ENCODE measurements at regions not wholly inside any gene's neighbourhood (a gene's known extent, or its start where the extent isn't known, plus 50 kb on each side); places are given as distances from the start of the nearest gene placed in this dataset.

DNA sequence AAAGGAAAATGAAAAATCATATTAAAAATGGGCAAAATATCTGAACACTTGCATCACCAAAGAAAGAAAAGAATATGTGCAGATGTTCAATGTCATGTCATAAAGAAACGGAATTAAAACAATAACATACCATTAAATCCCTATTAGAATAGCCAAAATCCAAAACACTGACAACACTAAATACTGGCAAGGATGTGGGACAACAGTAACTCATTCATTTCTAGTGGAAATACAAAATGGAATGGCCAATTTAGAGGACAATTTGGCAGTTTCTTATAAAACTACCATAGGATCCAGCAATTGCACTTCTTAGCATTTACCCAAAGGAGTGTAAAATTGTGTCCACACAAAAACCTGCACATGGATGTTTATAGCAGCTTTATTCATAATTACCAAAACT is 542.5 kb upstream of the UBE2E2 start:
- Histone ChIP-seq H3K27me3 (ENCODE audit: control insufficient read depth in 2 of 2, insufficient read depth in 2 of 2, low read length in 2 of 2) (no peaks in the 10 kb centered on the region), H3K79me2 (ENCODE audit: control insufficient read depth, insufficient read depth, low read length) (no peaks in the 10 kb centered on the region), H2AFZ (ENCODE audit: low read depth, low read length) (no peak overlapping the region), H3K27ac (ENCODE audit: insufficient read depth, low read depth, low read length) (no peak overlapping the region), H3K4me2 (ENCODE audit: insufficient read depth, low read length) (no peak overlapping the region), H3K9me3 (replicated peaks; ENCODE audit: control insufficient read depth, insufficient read depth, low read length) (peaks cover 3% of the 10 kb centered on the region), H4K20me1 (replicated peaks; ENCODE audit: control insufficient read depth, extremely low read depth, insufficient read depth, low read length) (no peaks in the 10 kb centered on the region), H3K9me1 (replicated peaks; ENCODE audit: control insufficient read depth, extremely low read depth, insufficient read depth, low read length) (no peaks in the 10 kb centered on the region), H3K36me3 (ENCODE audit: control insufficient read depth in 2 of 2, extremely low read depth in 1 of 2, insufficient read depth in 2 of 2, low read length in 2 of 2) (no peaks in the 10 kb centered on the region), H3K4me1 (ENCODE audit: control insufficient read depth, extremely low read depth, insufficient read depth, low read length) (no peaks in the 10 kb centered on the region), H3K4me3 (replicated peaks in 1 of 3; ENCODE audit: insufficient read depth in 1 of 3, low read depth in 1 of 3, low read length in 3 of 3) (no peak overlapping the region), H3K9ac (replicated peaks; ENCODE audit: extremely low read depth, insufficient read depth, low read length) (no peak overlapping the region)
- dilution Hi-C loops (cut with MboI; ENCODE audit: extremely low pct_ligation_motif_present, low sequenced_read_pairs): no loop called here
- no peak for TF ChIP-seq MYC (IDR thresholded peaks at IDR 0.05; ENCODE audit: low read depth, low read length)
- no peak for TF ChIP-seq JUN (IDR thresholded peaks at IDR 0.05; ENCODE audit: borderline replicate concordance, insufficient read depth, insufficient read length, low read depth)
- TF ChIP-seq GATA2 (IDR thresholded peaks at IDR 0.05; ENCODE audit: insufficient read depth, insufficient read length, low read depth, low read length): no peak
- TF ChIP-seq, protein P1, sequence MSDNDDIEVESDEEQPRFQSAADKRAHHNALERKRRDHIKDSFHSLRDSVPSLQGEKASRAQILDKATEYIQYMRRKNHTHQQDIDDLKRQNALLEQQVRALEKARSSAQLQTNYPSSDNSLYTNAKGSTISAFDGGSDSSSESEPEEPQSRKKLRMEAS (IDR thresholded peaks at IDR 0.05; ENCODE audit: insufficient read depth, insufficient read length): no peak
- ChIA-PET POLR2A (no interaction called here), CTCF (no interaction called here)
- DNase-seq (ENCODE audit: low read depth, low spot score): no peak
- no TSS peak for BruUV-seq (replicated peaks)
- FAIRE-seq: no peak
- intact Hi-C loops (cut with micrococcal nuclease): no loop called here

GRCh38 chr3:22661121-22661700 is 541.9 kb upstream of the UBE2E2 start:
- ChIA-PET CTCF (no interaction called here), POLR2A (no interaction called here)
- peaks cover 3% of the 10 kb centered on the region for H3K9me3 ChIP-seq (replicated peaks; ENCODE audit: control insufficient read depth, insufficient read depth, low read length)
- no peaks in the 10 kb centered on the region for H3K27me3 ChIP-seq (ENCODE audit: control insufficient read depth in 2 of 2, insufficient read depth in 2 of 2, low read length in 2 of 2)
- TF ChIP-seq POLR2AphosphoS5 (IDR thresholded peaks at IDR 0.05; ENCODE audit: insufficient read depth, low read depth, low read length) (no peak), POLR2A (IDR thresholded peaks at IDR 0.05; ENCODE audit: low read depth, low read length) (no peak), MYC (IDR thresholded peaks at IDR 0.05; ENCODE audit: low read depth, low read length) (no peak), JUN (IDR thresholded peaks at IDR 0.05; ENCODE audit: borderline replicate concordance, insufficient read depth, insufficient read length, low read depth) (no peak), FOS (IDR thresholded peaks at IDR 0.05; ENCODE audit: borderline replicate concordance, insufficient read depth, low read length) (no peak), GATA2 (IDR thresholded peaks at IDR 0.05; ENCODE audit: insufficient read depth, insufficient read length, low read depth, low read length) (no peak), EZH2 (IDR thresholded peaks at IDR 0.05; ENCODE audit: borderline replicate concordance, low read depth, low read length, severe bottlenecking) (no peak)
- TF ChIP-seq, protein P1 (IDR thresholded peaks at IDR 0.05; ENCODE audit: insufficient read depth, insufficient read length): no peak
- TF ChIP-seq, protein P2, sequence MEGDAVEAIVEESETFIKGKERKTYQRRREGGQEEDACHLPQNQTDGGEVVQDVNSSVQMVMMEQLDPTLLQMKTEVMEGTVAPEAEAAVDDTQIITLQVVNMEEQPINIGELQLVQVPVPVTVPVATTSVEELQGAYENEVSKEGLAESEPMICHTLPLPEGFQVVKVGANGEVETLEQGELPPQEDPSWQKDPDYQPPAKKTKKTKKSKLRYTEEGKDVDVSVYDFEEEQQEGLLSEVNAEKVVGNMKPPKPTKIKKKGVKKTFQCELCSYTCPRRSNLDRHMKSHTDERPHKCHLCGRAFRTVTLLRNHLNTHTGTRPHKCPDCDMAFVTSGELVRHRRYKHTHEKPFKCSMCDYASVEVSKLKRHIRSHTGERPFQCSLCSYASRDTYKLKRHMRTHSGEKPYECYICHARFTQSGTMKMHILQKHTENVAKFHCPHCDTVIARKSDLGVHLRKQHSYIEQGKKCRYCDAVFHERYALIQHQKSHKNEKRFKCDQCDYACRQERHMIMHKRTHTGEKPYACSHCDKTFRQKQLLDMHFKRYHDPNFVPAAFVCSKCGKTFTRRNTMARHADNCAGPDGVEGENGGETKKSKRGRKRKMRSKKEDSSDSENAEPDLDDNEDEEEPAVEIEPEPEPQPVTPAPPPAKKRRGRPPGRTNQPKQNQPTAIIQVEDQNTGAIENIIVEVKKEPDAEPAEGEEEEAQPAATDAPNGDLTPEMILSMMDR (IDR thresholded peaks at IDR 0.05; ENCODE audit: extremely low read depth in 1 of 2, insufficient read depth in 1 of 2, low read depth in 1 of 2, low read length in 2 of 2): no peak
- no peaks in the 10 kb centered on the region for H3K79me2 ChIP-seq (ENCODE audit: control insufficient read depth, insufficient read depth, low read length)
- no peak overlapping the region for H3K4me2 ChIP-seq (ENCODE audit: insufficient read depth, low read length)
- no peak overlapping the region for H3K4me3 ChIP-seq (replicated peaks in 1 of 3; ENCODE audit: insufficient read depth in 1 of 3, low read depth in 1 of 3, low read length in 3 of 3)
- DNase-seq (ENCODE audit: low read depth, low spot score) (no peak), FAIRE-seq (no peak)
- H3K9ac ChIP-seq (replicated peaks; ENCODE audit: extremely low read depth, insufficient read depth, low read length): no peak overlapping the region
- intact Hi-C loops (cut with micrococcal nuclease): no loop called here
- dilution Hi-C loops (cut with MboI; ENCODE audit: extremely low pct_ligation_motif_present, low sequenced_read_pairs): no loop called here
- no peaks in the 10 kb centered on the region for H3K4me1 ChIP-seq (ENCODE audit: control insufficient read depth, extremely low read depth, insufficient read depth, low read length)
- H4K20me1 ChIP-seq (replicated peaks; ENCODE audit: control insufficient read depth, extremely low read depth, insufficient read depth, low read length): no peaks in the 10 kb centered on the region
- H2AFZ ChIP-seq (ENCODE audit: low read depth, low read length): no peak overlapping the region
- no peaks in the 10 kb centered on the region for H3K9me1 ChIP-seq (replicated peaks; ENCODE audit: control insufficient read depth, extremely low read depth, insufficient read depth, low read length)
- H3K27ac ChIP-seq (ENCODE audit: insufficient read depth, low read depth, low read length): no peak overlapping the region
- H3K36me3 ChIP-seq (ENCODE audit: control insufficient read depth in 2 of 2, extremely low read depth in 1 of 2, insufficient read depth in 2 of 2, low read length in 2 of 2): no peaks in the 10 kb centered on the region
- no TSS peak for BruUV-seq (replicated peaks)

Measured in endothelial cell of umbilical vein (primary cell).